ENCODE measurements at regions not wholly inside any gene's neighbourhood (a gene's known extent, or its start where the extent isn't known, plus 50 kb on each side); places are given as distances from the start of the nearest gene placed in this dataset.

DNA sequence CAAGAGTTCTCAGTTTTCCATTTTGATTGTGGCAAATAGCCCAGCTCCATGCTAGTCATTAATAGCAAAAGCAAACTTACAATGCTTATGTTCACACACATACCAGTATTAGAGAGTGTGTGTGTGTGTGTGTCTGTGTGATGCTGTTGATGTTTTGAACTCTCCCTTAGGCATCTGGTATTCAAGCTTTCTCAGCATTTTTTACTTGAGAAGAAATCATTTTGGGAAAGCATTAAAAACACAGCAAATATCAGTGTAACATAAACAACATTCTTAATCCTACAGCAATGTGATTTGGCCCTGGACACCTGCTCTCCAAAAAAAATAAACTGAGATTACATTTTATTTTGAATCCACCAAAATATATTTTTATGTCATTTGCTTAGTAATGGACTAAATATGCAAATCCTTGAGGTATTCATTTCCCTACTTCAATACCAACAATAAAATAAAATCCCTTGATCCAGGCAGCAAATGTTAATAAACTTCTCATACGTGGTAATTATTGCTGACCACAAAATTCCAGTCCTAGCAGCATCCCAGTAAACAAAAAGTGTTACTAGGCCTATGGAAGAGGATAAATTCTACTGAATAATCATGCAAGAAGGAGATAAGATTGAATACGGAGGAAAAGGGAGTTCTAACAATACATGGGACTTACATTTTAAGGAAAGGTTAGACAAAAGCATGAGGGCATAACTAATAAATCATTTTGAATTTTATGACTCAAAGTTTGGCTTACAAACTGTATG lies 249.5 kb upstream of the CLEC14A start:
- TF ChIP-seq EZH2phosphoT487 (IDR thresholded peaks at IDR 0.05; ENCODE audit: borderline replicate concordance, low read depth, low read length) = no peak
- TF ChIP-seq CTCF (conservative IDR thresholded peaks at IDR 0.05; ENCODE audit: low read length) = no peak

Measured in OCI-LY7 (cell line).